ENCODE measurements at regions not wholly inside any gene's neighbourhood (a gene's known extent, or its start where the extent isn't known, plus 50 kb on each side); places are given as distances from the start of the nearest gene placed in this dataset.

GRCh38 chr15:92714477-92715401 is 59.2 kb upstream of the FAM174B start (continued):
- TF ChIP-seq E2F2 (CRISPR knock-in tag; IDR thresholded peaks at IDR 0.05; ENCODE audit: borderline replicate concordance) (no peak), PRMT3 (CRISPR knock-in tag; IDR thresholded peaks at IDR 0.05; ENCODE audit: borderline replicate concordance, low read depth) (no peak), MEIS1 (CRISPR knock-in tag; IDR thresholded peaks at IDR 0.05; ENCODE audit: borderline replicate concordance) (no peak), SMARCE1 (IDR thresholded peaks at IDR 0.05; ENCODE audit: borderline replicate concordance) (no peak), BORCS8-MEF2B (CRISPR knock-in tag; IDR thresholded peaks at IDR 0.05) (no peak), RXRB (CRISPR knock-in tag; IDR thresholded peaks at IDR 0.05; ENCODE audit: borderline replicate concordance) (0 out of 2 replicates have a peak, but pooled peaks have one; percentile 5), PHF5A (CRISPR knock-in tag; IDR thresholded peaks at IDR 0.05; ENCODE audit: low read depth, unreplicated experiment) (no peak), NCOA1 (CRISPR knock-in tag; IDR thresholded peaks at IDR 0.05) (no peak), TRAFD1 (CRISPR knock-in tag; IDR thresholded peaks at IDR 0.05; ENCODE audit: borderline replicate concordance) (no peak), ATM (IDR thresholded peaks at IDR 0.05; ENCODE audit: borderline replicate concordance) (no peak), HNF1B (CRISPR knock-in tag; IDR thresholded peaks at IDR 0.05) (peak; percentile 43; the same call in 1 of the 2 replicates), MYNN (CRISPR knock-in tag; IDR thresholded peaks at IDR 0.05; ENCODE audit: low read depth) (no peak), RFXAP (CRISPR knock-in tag; IDR thresholded peaks at IDR 0.05; ENCODE audit: borderline replicate concordance) (no peak), ZEB1 (IDR thresholded peaks at IDR 0.05; ENCODE audit: insufficient replicate concordance, low read depth) (no peak), SMC3 (IDR thresholded peaks at IDR 0.05; ENCODE audit: low read length) (peak; percentile 65), ISL2 (CRISPR knock-in tag; IDR thresholded peaks at IDR 0.05) (0 out of 2 replicates have a peak, but pooled peaks have one; percentile 49), ZFP91 (CRISPR knock-in tag; IDR thresholded peaks at IDR 0.05; ENCODE audit: borderline replicate concordance) (peak; percentile 28; the same call in 1 of the 2 replicates), RAD21 (CRISPR knock-in tag; IDR thresholded peaks at IDR 0.05) (peak; percentile 80), ZNF367 (CRISPR knock-in tag; IDR thresholded peaks at IDR 0.05; ENCODE audit: borderline replicate concordance) (no peak), CTCF (CRISPR knock-in tag; IDR thresholded peaks at IDR 0.05) (peak; percentile 89), KDM6A (CRISPR knock-in tag; IDR thresholded peaks at IDR 0.05; ENCODE audit: low read depth) (no peak)
